Common myeloid progenitor, CD34-positive (primary cell): ENCODE measurements at regions not wholly inside any gene's neighbourhood (a gene's known extent, or its start where the extent isn't known, plus 50 kb on each side); places are given as distances from the start of the nearest gene placed in this dataset.

Experiments used
- CTCF ChIA-PET: fragments of 350-600 bp; sonication (Branson Sonifier 250); formaldehyde crosslinking; loops from one replicate; lab custom pipeline; 2021; ENCODE audit warnings: antibody characterized with exemption; lab: Charles Lee
- POLR2A ChIA-PET: fragments of 350-600 bp; sonication (Branson Sonifier 250); formaldehyde crosslinking; loops from one replicate; lab custom pipeline; 2021; ENCODE audit warnings: antibody characterized with exemption; lab: Charles Lee
- DNase-seq, 3 donors: peaks; one replicate each; pipeline versions ENCODE4 v3.0.0 to v3.0.0-alpha.2; 2013
- H3K27ac ChIP-seq, 2 experiments: 1 replicate in 1 of 2; 2 replicates in 1 of 2; pipeline ENCODE4 v1.7.0; 2013; ENCODE audit warnings: inconsistent platforms in 2 of 2, low read length in 2 of 2, mild to moderate bottlenecking in 2 of 2, low read depth in 1 of 2, moderate library complexity in 1 of 2; ENCODE audit not compliant: severe bottlenecking in 2 of 2, insufficient read depth in 1 of 2, poor library complexity in 1 of 2
- H3K27me3 ChIP-seq, 5 experiments: replicated peaks in 2 of 5; 1 replicate in 3 of 5; 2 replicates in 2 of 5; pipeline versions ENCODE4 v1.6.1 to v1.7.0; 2013; ENCODE audit warnings: low read length in 4 of 5, mild to moderate bottlenecking in 2 of 5, moderate library complexity in 2 of 5, inconsistent platforms in 1 of 5; ENCODE audit not compliant: insufficient read depth in 5 of 5, control insufficient read depth in 4 of 5
- H3K36me3 ChIP-seq, 4 experiments: 1 replicate in 2 of 4; 2 replicates in 2 of 4; pipeline versions ENCODE4 v1.6.1 to v1.7.0; 2013; ENCODE audit warnings: low read length in 3 of 4, control low read depth in 1 of 4, mild to moderate bottlenecking in 1 of 4; ENCODE audit not compliant: control insufficient read depth in 4 of 4, insufficient read depth in 4 of 4
- H3K4me1 ChIP-seq, 4 experiments: 1 replicate in 3 of 4; 2 replicates in 1 of 4; pipeline versions ENCODE4 v1.6.1 to v1.7.1; 2013; ENCODE audit warnings: low read length in 3 of 4, mild to moderate bottlenecking in 3 of 4, control low read depth in 1 of 4, inconsistent platforms in 1 of 4, moderate library complexity in 1 of 4; ENCODE audit not compliant: control insufficient read depth in 4 of 4, insufficient read depth in 4 of 4; ENCODE audit errors: control extremely low read depth in 1 of 4
- H3K4me3 ChIP-seq, 7 experiments: 1 replicate in 4 of 7; 2 replicates in 3 of 7; pipeline versions ENCODE4 v1.5.1 to v1.7.0; 2013; ENCODE audit warnings: mild to moderate bottlenecking in 7 of 7, low read length in 6 of 7, moderate library complexity in 6 of 7, inconsistent platforms in 2 of 7, low read depth in 2 of 7, control low read depth in 1 of 7; ENCODE audit not compliant: insufficient read depth in 4 of 7, control insufficient read depth in 1 of 7; ENCODE audit errors: extremely low read depth in 1 of 7
- H3K9me3 ChIP-seq, 5 experiments: 1 replicate in 4 of 5; 2 replicates in 1 of 5; pipeline versions ENCODE4 v1.6.1 to v1.7.1; 2013; ENCODE audit warnings: low read length in 4 of 5, mild to moderate bottlenecking in 2 of 5, inconsistent platforms in 1 of 5, low read depth in 1 of 5, moderate library complexity in 1 of 5; ENCODE audit not compliant: control insufficient read depth in 4 of 5, insufficient read depth in 2 of 5; ENCODE audit errors: control extremely low read depth in 1 of 5
- WGBS: methylation state at CpG from one replicate; pipeline ENCODE4 v1.1.5; 2013; ENCODE audit not compliant: insufficient coverage; 5-methylcytosine and 5-hydroxymethylcytosine counted together

GRCh38 chr13:34513526-34513925, 428.5 kb upstream of the NBEA start:
- H3K27me3 ChIP-seq = no peaks in the 10 kb centered on the region
- POLR2A ChIA-PET = no interaction called here

DNA sequence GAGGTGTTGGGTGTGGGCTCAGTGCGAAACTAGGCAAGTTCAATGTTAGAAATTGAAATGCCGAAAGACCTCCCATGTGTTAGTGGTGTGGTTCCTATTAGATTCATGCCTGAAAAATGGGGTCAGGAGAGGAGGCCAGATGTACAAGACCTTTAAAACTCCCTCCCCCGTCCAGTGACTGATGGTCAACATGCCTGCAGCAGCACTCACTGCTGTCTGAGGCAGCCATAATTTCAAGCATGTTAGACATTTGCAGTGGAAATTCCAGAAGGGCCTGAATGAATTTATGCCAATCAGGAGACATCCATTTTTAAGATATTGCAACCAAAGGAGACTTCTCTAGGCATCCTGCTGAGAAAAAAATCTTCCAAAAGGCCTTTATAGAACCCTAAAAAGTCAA, 426.9 kb upstream of the NBEA start:
- Histone ChIP-seq H3K4me3 (no peak overlapping the region), H3K9me3 (no peaks in the 10 kb centered on the region), H3K36me3 (no peaks in the 10 kb centered on the region), H3K4me1 (no peaks in the 10 kb centered on the region), H3K27me3 (no peaks in the 10 kb centered on the region), H3K27ac (no peak overlapping the region)
- DNase-seq = no peak
- WGBS = 100% methylated on average over 3 of the region's 3 CpGs
- ChIA-PET CTCF (no interaction called here), POLR2A (no interaction called here)

More at GRCh38 chr13:34513526-34513925, 428.5 kb upstream of the NBEA start:
- no peaks in the 10 kb centered on the region for H3K4me1 ChIP-seq
- no peak for DNase-seq
- H3K27ac ChIP-seq = no peak overlapping the region
- no peaks in the 10 kb centered on the region for H3K9me3 ChIP-seq
- no peak overlapping the region for H3K4me3 ChIP-seq
- WGBS = no CpG with 5 or more reads among the region's 1 CpG
- CTCF ChIA-PET = no interaction called here
- no peaks in the 10 kb centered on the region for H3K36me3 ChIP-seq

DNA sequence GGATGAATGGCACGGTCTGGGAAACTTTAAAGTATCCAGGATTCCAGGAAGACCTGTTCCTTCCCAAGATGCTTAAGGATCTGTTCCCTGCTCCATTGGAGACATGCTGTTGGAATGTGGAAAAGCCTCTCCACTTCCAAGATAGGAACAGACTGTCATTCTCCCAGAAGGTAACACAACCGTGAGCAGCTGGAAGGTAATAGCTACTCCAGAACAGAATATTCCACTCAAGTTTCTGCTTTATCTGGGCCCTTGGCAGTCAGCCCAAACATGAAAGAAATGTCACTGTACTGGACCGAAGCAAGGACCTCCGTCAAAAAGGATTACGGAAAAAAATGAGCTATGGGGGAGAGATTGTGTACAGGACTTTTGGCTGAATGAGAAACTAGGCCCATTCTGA, 420.9 kb upstream of the NBEA start:
- 96% methylated on average over 5 of the region's 5 CpGs for whole genome bisulfite sequencing
- Histone ChIP-seq H3K9me3 (no peaks in the 10 kb centered on the region), H3K4me1 (no peaks in the 10 kb centered on the region), H3K36me3 (no peaks in the 10 kb centered on the region), H3K27ac (no peak overlapping the region), H3K4me3 (no peak overlapping the region), H3K27me3 (no peaks in the 10 kb centered on the region)
- no peak for DNase-seq
- POLR2A ChIA-PET = no interaction called here
- CTCF ChIA-PET = no interaction called here

DNA sequence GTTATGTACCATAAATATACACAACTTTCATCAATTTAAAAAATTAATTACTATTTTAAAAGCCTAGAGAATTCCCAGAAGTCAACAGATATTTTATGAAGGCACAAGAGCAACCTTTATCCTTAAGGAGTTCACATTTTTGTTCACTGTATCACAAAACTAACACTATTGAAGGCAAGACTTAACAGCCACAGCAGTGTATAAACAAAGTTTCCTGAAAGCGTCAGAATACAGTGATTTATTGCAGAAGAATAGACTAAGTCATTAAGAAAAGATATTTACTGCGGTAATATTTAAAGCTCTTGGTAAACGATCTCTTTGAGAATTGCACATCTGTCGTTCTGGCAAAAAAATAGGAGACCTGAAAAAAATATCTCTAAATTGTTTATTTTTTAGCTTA, 419.3 kb upstream of the NBEA start:
- H3K4me1 ChIP-seq = no peaks in the 10 kb centered on the region
- H3K27me3 ChIP-seq = no peaks in the 10 kb centered on the region
- no peak overlapping the region for H3K4me3 ChIP-seq
- H3K9me3 ChIP-seq = no peaks in the 10 kb centered on the region
- H3K36me3 ChIP-seq = no peaks in the 10 kb centered on the region
- DNase-seq = no peak
- ChIA-PET CTCF (no interaction called here), POLR2A (no interaction called here)
- WGBS = no CpG with 5 or more reads among the region's 4 CpGs
- H3K27ac ChIP-seq = no peak overlapping the region

GRCh38 chr13:34523406-34523805, 418.7 kb upstream of the NBEA start:
- Histone ChIP-seq H3K4me1 (no peaks in the 10 kb centered on the region), H3K36me3 (no peaks in the 10 kb centered on the region), H3K4me3 (no peak overlapping the region), H3K9me3 (no peaks in the 10 kb centered on the region), H3K27me3 (no peaks in the 10 kb centered on the region), H3K27ac (no peak overlapping the region)
- ChIA-PET POLR2A (no interaction called here), CTCF (no interaction called here)
- 82% methylated on average over 3 of the region's 3 CpGs for WGBS
- no peak for DNase-seq

DNA sequence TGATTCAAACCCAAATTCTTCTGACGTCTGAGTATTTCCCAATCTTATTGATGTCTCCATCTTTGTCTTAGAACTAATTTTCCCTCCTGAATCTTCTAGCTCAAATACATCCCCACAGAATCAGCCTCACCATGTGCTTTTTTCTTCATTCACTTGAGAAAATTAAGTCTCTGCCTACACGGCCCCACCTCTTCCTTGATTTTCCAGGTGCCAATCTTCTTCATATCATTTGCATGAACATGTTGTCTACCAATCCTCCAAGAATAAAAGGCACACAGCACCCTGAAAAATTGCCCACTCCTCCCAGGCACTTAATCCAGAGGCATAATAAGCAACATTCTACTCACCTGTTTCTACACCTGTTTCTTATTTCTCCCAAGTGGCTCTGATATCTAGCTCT, 408.1 kb upstream of the NBEA start:
- Histone ChIP-seq H3K4me3 (no peak overlapping the region), H3K36me3 (no peaks in the 10 kb centered on the region), H3K27me3 (no peaks in the 10 kb centered on the region), H3K27ac (no peak overlapping the region), H3K9me3 (peaks cover 0 to 3% (median 0%) of the 10 kb centered on the region in 5 experiments), H3K4me1 (no peaks in the 10 kb centered on the region)
- WGBS = 94% methylated on average over 2 of the region's 2 CpGs
- ChIA-PET CTCF (no interaction called here), POLR2A (interaction anchor here (0.7 kb wide), 1 partner anchor 17 kb away, joined by 3 read pairs; no protein-coding TSS in a partner anchor)
- DNase-seq = no peak

GRCh38 chr13:34542321-34542720, 399.7 kb upstream of the NBEA start:
- no peaks in the 10 kb centered on the region for H3K9me3 ChIP-seq
- H3K27ac ChIP-seq = no peak overlapping the region
- no peak overlapping the region for H3K4me3 ChIP-seq
- 100% methylated on average over 1 of the region's 4 CpGs for WGBS
- CTCF ChIA-PET = no interaction called here
- no peaks in the 10 kb centered on the region for H3K27me3 ChIP-seq
- no peaks in the 10 kb centered on the region for H3K36me3 ChIP-seq
- POLR2A ChIA-PET = no interaction called here
- no peak for DNase-seq
- H3K4me1 ChIP-seq = no peaks in the 10 kb centered on the region
